ENCODE measurements at regions not wholly inside any gene's neighbourhood (a gene's known extent, or its start where the extent isn't known, plus 50 kb on each side); places are given as distances from the start of the nearest gene placed in this dataset.

DNA sequence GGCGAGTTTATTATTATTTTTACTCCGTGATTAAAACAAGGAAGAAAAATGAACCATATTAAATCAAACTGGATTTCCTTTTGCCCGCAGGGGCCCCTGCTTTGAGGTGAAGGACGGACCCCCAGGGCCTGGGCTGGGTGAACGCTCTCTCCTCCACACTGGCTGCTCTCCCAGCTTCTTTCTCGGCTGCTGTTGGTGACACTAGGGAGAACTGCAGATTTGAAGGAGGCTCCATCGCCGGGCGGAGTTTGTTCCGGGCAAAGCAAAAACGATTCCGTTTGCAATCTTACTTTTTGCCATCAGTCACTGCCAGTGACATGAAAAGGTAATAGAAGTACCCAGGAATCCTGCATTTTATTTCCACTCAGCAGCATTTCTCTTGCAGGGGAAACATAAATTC lies 221.6 kb upstream of the SDK2 start:
- no peak overlapping the region for H3K4me3 ChIP-seq (ENCODE audit: low read depth in 2 of 2, low read length in 2 of 2)
- DNase-seq (ENCODE audit: low read depth, low spot score) (no peak), ATAC-seq (no peak)
- H3K4me1 ChIP-seq (ENCODE audit: control insufficient read depth, insufficient read depth, low read length) = no peaks in the 10 kb centered on the region
- CTCF ChIA-PET = no interaction called here
- POLR2A ChIA-PET = no interaction called here
- no peaks in the 10 kb centered on the region for H3K9me3 ChIP-seq (ENCODE audit: control insufficient read depth, insufficient read depth, low read depth, low read length)
- in situ Hi-C loops (cut with HindIII; ENCODE audit: low pct_unique_long_range_greater_than_20kb, low sequenced_read_pairs) (no loop called here), intact Hi-C loops (cut with micrococcal nuclease; ENCODE audit: unreplicated experiment) (no loop called here)
- BruUV-seq (replicated peaks) = no TSS peak
- H3K36me3 ChIP-seq (ENCODE audit: control insufficient read depth, insufficient read depth, low read length) = no peaks in the 10 kb centered on the region
- no peak overlapping the region for H3K27ac ChIP-seq (ENCODE audit: low read length)
- no peak for TF ChIP-seq CTCF (IDR thresholded peaks at IDR 0.05)
- TF ChIP-seq TCF7L2 (IDR thresholded peaks at IDR 0.05; ENCODE audit: low read depth, low read length) = no peak
- TF ChIP-seq SIN3A (IDR thresholded peaks at IDR 0.05; ENCODE audit: borderline replicate concordance, insufficient read depth, low read depth, low read length) = no peak
- no peak for TF ChIP-seq REST (IDR thresholded peaks at IDR 0.05; ENCODE audit: insufficient read depth in 1 of 2, low read depth in 2 of 2, low read length in 1 of 2)
- no peak for TF ChIP-seq POLR2AphosphoS5 (IDR thresholded peaks at IDR 0.05; ENCODE audit: low read depth, low read length)
- no peaks in the 10 kb centered on the region; the same call in none of the 2 replicates for H3K27me3 ChIP-seq (ENCODE audit: control insufficient read depth, insufficient read depth, low read length)

- no TSS peak for BruUV-seq (replicated peaks)
- no peaks in the 10 kb centered on the region; the same call in none of the 2 replicates for H3K27me3 ChIP-seq (ENCODE audit: control insufficient read depth, insufficient read depth, low read length)
- CTCF ChIA-PET = no interaction called here
- in situ Hi-C loops (cut with HindIII; ENCODE audit: low pct_unique_long_range_greater_than_20kb, low sequenced_read_pairs) (no loop called here), intact Hi-C loops (cut with micrococcal nuclease; ENCODE audit: unreplicated experiment) (no loop called here)
- H3K4me1 ChIP-seq (ENCODE audit: control insufficient read depth, insufficient read depth, low read length) = no peaks in the 10 kb centered on the region
- H3K27ac ChIP-seq (ENCODE audit: low read length) = no peak overlapping the region
- no peak for DNase-seq (ENCODE audit: low read depth, low spot score)
- no peaks in the 10 kb centered on the region for H3K36me3 ChIP-seq (ENCODE audit: control insufficient read depth, insufficient read depth, low read length)
- H3K9me3 ChIP-seq (ENCODE audit: control insufficient read depth, insufficient read depth, low read depth, low read length) = no peaks in the 10 kb centered on the region
- TF ChIP-seq REST (IDR thresholded peaks at IDR 0.05; ENCODE audit: insufficient read depth in 1 of 2, low read depth in 2 of 2, low read length in 1 of 2) (no peak), POLR2AphosphoS5 (IDR thresholded peaks at IDR 0.05; ENCODE audit: low read depth, low read length) (no peak), TCF7L2 (IDR thresholded peaks at IDR 0.05; ENCODE audit: low read depth, low read length) (no peak), SIN3A (IDR thresholded peaks at IDR 0.05; ENCODE audit: borderline replicate concordance, insufficient read depth, low read depth, low read length) (no peak), CTCF (IDR thresholded peaks at IDR 0.05) (no peak)
- no peak overlapping the region for H3K4me3 ChIP-seq (ENCODE audit: low read depth in 2 of 2, low read length in 2 of 2)
- POLR2A ChIA-PET = no interaction called here
- ATAC-seq = no peak
Observed at GRCh38 chr17:73867056-73867455, 222.8 kb upstream of the SDK2 start.

Data from Panc1 (cell line).